ENCODE measurements at regions not wholly inside any gene's neighbourhood (a gene's known extent, or its start where the extent isn't known, plus 50 kb on each side); places are given as distances from the start of the nearest gene placed in this dataset.
"Not testable (repeated sequence)": the region's sequence is repeated elsewhere in the genome, so short reads cannot be mapped to it uniquely, and the experiment has no call there.

GRCh38 chr3:35120026-35120425 lies 519.3 kb upstream of the ARPP21 start:
- no peak for DNase-seq (ENCODE audit: low read depth, low spot score)

- no peak for DNase-seq (ENCODE audit: low read depth, low spot score)
These were observed 501.7 kb upstream of the ARPP21 start for GRCh38 chr3:35137612-35138011.

- no peak for DNase-seq (ENCODE audit: low read depth, low spot score)
These were observed 497.9 kb upstream of the ARPP21 start for GRCh38 chr3:35141406-35141805.

GRCh38 chr3:35144011-35144410 lies 495.3 kb upstream of the ARPP21 start:
- DNase-seq (ENCODE audit: low read depth, low spot score) = no peak

- not testable (repeated sequence) for DNase-seq (ENCODE audit: low read depth, low spot score)
These were observed 492.9 kb upstream of the ARPP21 start for GRCh38 chr3:35146256-35147035.

- no peak for DNase-seq (ENCODE audit: low read depth, low spot score)
These were observed 455.2 kb upstream of the ARPP21 start for GRCh38 chr3:35183927-35184675.

GRCh38 chr3:35184775-35185174 lies 454.6 kb upstream of the ARPP21 start:
- DNase-seq (ENCODE audit: low read depth, low spot score) = no peak

GRCh38 chr3:35187908-35188307 lies 451.4 kb upstream of the ARPP21 start:
- no peak for DNase-seq (ENCODE audit: low read depth, low spot score)

- DNase-seq (ENCODE audit: low read depth, low spot score) = no peak
These were observed 444.7 kb upstream of the ARPP21 start for GRCh38 chr3:35194666-35195065.

GRCh38 chr3:35198857-35199256 lies 440.5 kb upstream of the ARPP21 start:
- no peak for DNase-seq (ENCODE audit: low read depth, low spot score)

GRCh38 chr3:35200056-35200455 lies 439.3 kb upstream of the ARPP21 start:
- no peak for DNase-seq (ENCODE audit: low read depth, low spot score)

- no peak for DNase-seq (ENCODE audit: low read depth, low spot score)
These were observed 438.1 kb upstream of the ARPP21 start for GRCh38 chr3:35201211-35201610.

- DNase-seq (ENCODE audit: low read depth, low spot score) = no peak
These were observed 423.5 kb upstream of the ARPP21 start for GRCh38 chr3:35215525-35216500.

GRCh38 chr3:35216501-35217266 lies 422.6 kb upstream of the ARPP21 start:
- DNase-seq (ENCODE audit: low read depth, low spot score) = no peak

GRCh38 chr3:35223632-35224394 lies 415.5 kb upstream of the ARPP21 start:
- no peak for DNase-seq (ENCODE audit: low read depth, low spot score)

GRCh38 chr3:35224565-35225295 lies 414.6 kb upstream of the ARPP21 start:
- no peak for DNase-seq (ENCODE audit: low read depth, low spot score)

- DNase-seq (ENCODE audit: low read depth, low spot score) = no peak
These were observed 398.1 kb upstream of the ARPP21 start for GRCh38 chr3:35241236-35241635.

- DNase-seq (ENCODE audit: low read depth, low spot score) = no peak
These were observed 384.4 kb upstream of the ARPP21 start for GRCh38 chr3:35254917-35255316.

- no peak for DNase-seq (ENCODE audit: low read depth, low spot score)
These were observed 381.7 kb upstream of the ARPP21 start for GRCh38 chr3:35257641-35258040.

GRCh38 chr3:35262406-35262805 lies 376.9 kb upstream of the ARPP21 start:
- no peak for DNase-seq (ENCODE audit: low read depth, low spot score)

Data from iPS DF 19.7 (cell line).